HL-60 (cell line): ENCODE measurements at regions not wholly inside any gene's neighbourhood (a gene's known extent, or its start where the extent isn't known, plus 50 kb on each side); places are given as distances from the start of the nearest gene placed in this dataset.

ENCODE experiments used
- POLR2AphosphoS5 ChIP-seq: IDR thresholded peaks from 2 replicates; pipeline ENCODE4 v1.6.1; 2012; ENCODE audit warnings: low read depth
- TF ChIP-seq, protein P1 (sequence below): IDR thresholded peaks from one replicate; pipeline ENCODE4 v1.5.1; 2011; ENCODE audit warnings: low read length, control low read depth, inconsistent platforms; ENCODE audit not compliant: insufficient read depth

- TF ChIP-seq, protein P1, sequence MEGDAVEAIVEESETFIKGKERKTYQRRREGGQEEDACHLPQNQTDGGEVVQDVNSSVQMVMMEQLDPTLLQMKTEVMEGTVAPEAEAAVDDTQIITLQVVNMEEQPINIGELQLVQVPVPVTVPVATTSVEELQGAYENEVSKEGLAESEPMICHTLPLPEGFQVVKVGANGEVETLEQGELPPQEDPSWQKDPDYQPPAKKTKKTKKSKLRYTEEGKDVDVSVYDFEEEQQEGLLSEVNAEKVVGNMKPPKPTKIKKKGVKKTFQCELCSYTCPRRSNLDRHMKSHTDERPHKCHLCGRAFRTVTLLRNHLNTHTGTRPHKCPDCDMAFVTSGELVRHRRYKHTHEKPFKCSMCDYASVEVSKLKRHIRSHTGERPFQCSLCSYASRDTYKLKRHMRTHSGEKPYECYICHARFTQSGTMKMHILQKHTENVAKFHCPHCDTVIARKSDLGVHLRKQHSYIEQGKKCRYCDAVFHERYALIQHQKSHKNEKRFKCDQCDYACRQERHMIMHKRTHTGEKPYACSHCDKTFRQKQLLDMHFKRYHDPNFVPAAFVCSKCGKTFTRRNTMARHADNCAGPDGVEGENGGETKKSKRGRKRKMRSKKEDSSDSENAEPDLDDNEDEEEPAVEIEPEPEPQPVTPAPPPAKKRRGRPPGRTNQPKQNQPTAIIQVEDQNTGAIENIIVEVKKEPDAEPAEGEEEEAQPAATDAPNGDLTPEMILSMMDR = no peak
- TF ChIP-seq POLR2AphosphoS5 = no peak
These were observed 795.7 kb upstream of the ACO1 start for GRCh38 chr9:31588756-31589155.
